Tongue (tissue), 1 donor: ENCODE measurements at regions not wholly inside any gene's neighbourhood (a gene's known extent, or its start where the extent isn't known, plus 50 kb on each side); places are given as distances from the start of the nearest gene placed in this dataset.
"Not testable (repeated sequence)": the region's sequence is repeated elsewhere in the genome, so short reads cannot be mapped to it uniquely, and the experiment has no call there.

Experiments used
- DNase-seq: peaks from one replicate; pipeline ENCODE4 v3.0.0-alpha.2; 2015

- DNase-seq: no peak
These were observed 785.2 kb upstream of the GYPC start for GRCh38 chr2:125870746-125871145.

GRCh38 chr2:125874564-125874963, 781.4 kb upstream of the GYPC start:
- peak; percentile 1 for DNase-seq

- no peak for DNase-seq
These were observed 770.6 kb upstream of the GYPC start for GRCh38 chr2:125885340-125885739.

GRCh38 chr2:125886153-125886552, 769.8 kb upstream of the GYPC start:
- DNase-seq: no peak

- no peak for DNase-seq
These were observed 754.7 kb upstream of the GYPC start for GRCh38 chr2:125901278-125901677.

- DNase-seq: no peak
These were observed 729.9 kb upstream of the GYPC start for GRCh38 chr2:125925891-125926546.

- no peak for DNase-seq
These were observed 720.4 kb upstream of the GYPC start for GRCh38 chr2:125935559-125935958.

- DNase-seq: no peak
These were observed 713.2 kb upstream of the GYPC start for GRCh38 chr2:125942585-125943424.

GRCh38 chr2:125959047-125959446, 696.9 kb upstream of the GYPC start:
- no peak for DNase-seq

GRCh38 chr2:125961739-125962138, 694.2 kb upstream of the GYPC start:
- no peak for DNase-seq

- DNase-seq: no peak
These were observed 676.1 kb upstream of the GYPC start for GRCh38 chr2:125979886-125980285.

- DNase-seq: peak; percentile 1
These were observed 672.6 kb upstream of the GYPC start for GRCh38 chr2:125983364-125983763.

GRCh38 chr2:126029316-126029715, 626.6 kb upstream of the GYPC start:
- DNase-seq: no peak

- no peak for DNase-seq
These were observed 617.1 kb upstream of the GYPC start for GRCh38 chr2:126038861-126039260.

GRCh38 chr2:126041391-126042047, 614.4 kb upstream of the GYPC start:
- DNase-seq: no peak

- DNase-seq: no peak
These were observed 613.9 kb upstream of the GYPC start for GRCh38 chr2:126042089-126042488.

- DNase-seq: no peak
These were observed 607.2 kb upstream of the GYPC start for GRCh38 chr2:126048719-126049118.

- no peak for DNase-seq
These were observed 606.5 kb upstream of the GYPC start for GRCh38 chr2:126049461-126049860.

- DNase-seq: no peak
These were observed 604.8 kb upstream of the GYPC start for GRCh38 chr2:126050991-126051736.

GRCh38 chr2:126051737-126052240, 604.2 kb upstream of the GYPC start:
- DNase-seq: not testable (repeated sequence)

- DNase-seq: no peak
These were observed 596.6 kb upstream of the GYPC start for GRCh38 chr2:126059379-126059778.
